AG04450 (cell line): ENCODE measurements at regions not wholly inside any gene's neighbourhood (a gene's known extent, or its start where the extent isn't known, plus 50 kb on each side); places are given as distances from the start of the nearest gene placed in this dataset.
"Not testable (repeated sequence)": the region's sequence is repeated elsewhere in the genome, so short reads cannot be mapped to it uniquely, and the experiment has no call there.

Source experiments
- CTCF ChIA-PET: fragments of 300-600, 350-600 bp; formaldehyde crosslinking; extraction: SDS; loops from one replicate; lab custom pipeline; 2022; ENCODE audit warnings: antibody characterized with exemption, inconsistent platforms; lab: Charles Lee
- POLR2A ChIA-PET: fragments of 350-600 bp; formaldehyde crosslinking; extraction: SDS; loops from one replicate; lab custom pipeline; 2021; ENCODE audit warnings: antibody characterized with exemption, inconsistent platforms; lab: Yijun Ruan, JAX
- DNase-seq: peaks from one replicate; pipeline ENCODE4 v3.0.0-alpha.2; 2011; ENCODE audit warnings: low read depth, low spot score
- H3K27ac ChIP-seq: one replicate; pipeline ENCODE4 v1.5.1; 2012; ENCODE audit warnings: low read depth, low read length, control low read depth
- H3K27me3 ChIP-seq: one replicate; pipeline ENCODE4 v1.6.0; 2012; ENCODE audit warnings: low read length; ENCODE audit not compliant: control insufficient read depth, insufficient read depth
- H3K4me3 ChIP-seq: 2 replicates; pipeline ENCODE4 v1.5.1; 2011; ENCODE audit warnings: mild to moderate bottlenecking, low read depth, low read length, control low read depth
- H3K9me3 ChIP-seq: 2 replicates; pipeline ENCODE4 v1.5.1; 2012; ENCODE audit warnings: low read length; ENCODE audit not compliant: control insufficient read depth, insufficient read depth
- CTCF ChIP-seq: IDR thresholded peaks from 2 replicates; pipeline ENCODE4 v1.5.1; 2011; ENCODE audit warnings: low read depth, low read length, control low read depth, inconsistent platforms

- no peak for TF ChIP-seq CTCF
- Histone ChIP-seq H3K27ac (no peak overlapping the region), H3K27me3 (no peaks in the 10 kb centered on the region), H3K4me3 (no peak overlapping the region), H3K9me3 (no peaks in the 10 kb centered on the region)
- DNase-seq, result no peak
- CTCF ChIA-PET, result interaction anchor here (0.7 kb wide), 1 partner anchor 37 kb away, joined by 4 read pairs; no protein-coding TSS in a partner anchor
- POLR2A ChIA-PET, result no interaction called here
Measured at GRCh38 chr12:42021469-42021868, 123.2 kb downstream of the GXYLT1 start.

GRCh38 chr12:42020226-42020625 lies 124.4 kb downstream of the GXYLT1 start:
- no peak for TF ChIP-seq CTCF
- no peak overlapping the region for H3K27ac ChIP-seq
- DNase-seq, result no peak
- POLR2A ChIA-PET, result no interaction called here
- no peaks in the 10 kb centered on the region for H3K9me3 ChIP-seq
- H3K27me3 ChIP-seq, result no peaks in the 10 kb centered on the region
- H3K4me3 ChIP-seq, result no peak overlapping the region
- CTCF ChIA-PET, result interaction anchor here (0.6 to 0.8 kb wide), 3 partner anchors 549 to 756 kb away, joined by 3 read pairs; no protein-coding TSS in a partner anchor

GRCh38 chr12:42019746-42020145 lies 124.9 kb downstream of the GXYLT1 start:
- DNase-seq, result no peak
- POLR2A ChIA-PET, result no interaction called here
- no peak overlapping the region for H3K4me3 ChIP-seq
- CTCF ChIA-PET, result interaction anchor here (0.7 to 0.8 kb wide), 2 partner anchors 742 to 756 kb away, joined by 3 read pairs; no protein-coding TSS in a partner anchor
- no peak overlapping the region for H3K27ac ChIP-seq
- no peak for TF ChIP-seq CTCF
- H3K9me3 ChIP-seq, result no peaks in the 10 kb centered on the region
- no peaks in the 10 kb centered on the region for H3K27me3 ChIP-seq

GRCh38 chr12:42017051-42017450 lies 127.6 kb downstream of the GXYLT1 start:
- H3K27me3 ChIP-seq, result peaks cover 3% of the 10 kb centered on the region
- DNase-seq, result no peak
- ChIA-PET CTCF (interaction anchor here (0.6 kb wide), 1 partner anchor 87 kb away, joined by 3 read pairs; no protein-coding TSS in a partner anchor), POLR2A (no interaction called here)
- no peak for TF ChIP-seq CTCF
- H3K9me3 ChIP-seq, result no peaks in the 10 kb centered on the region
- H3K27ac ChIP-seq, result no peak overlapping the region
- no peak overlapping the region for H3K4me3 ChIP-seq

GRCh38 chr12:42015051-42015461 lies 129.6 kb downstream of the GXYLT1 start:
- TF ChIP-seq CTCF, result no peak
- H3K27me3 ChIP-seq, result peaks cover 3% of the 10 kb centered on the region
- ChIA-PET POLR2A (interaction anchor here (0.6 kb wide), 1 partner anchor 725 kb away, joined by 3 read pairs; no protein-coding TSS in a partner anchor), CTCF (interaction anchor here (5.8 kb wide), 1 partner anchor 9 kb away, joined by 54 read pairs; no protein-coding TSS in a partner anchor)
- H3K9me3 ChIP-seq, result no peaks in the 10 kb centered on the region
- no peak overlapping the region for H3K27ac ChIP-seq
- DNase-seq, result no peak
- H3K4me3 ChIP-seq, result no peak overlapping the region

GRCh38 chr12:42012501-42012900 lies 132.2 kb downstream of the GXYLT1 start:
- POLR2A ChIA-PET, H3K4me3 ChIP-seq, H3K27me3 ChIP-seq, H3K9me3 ChIP-seq, H3K27ac ChIP-seq, DNase-seq: not testable (repeated sequence)
- CTCF ChIA-PET, result interaction anchor here (5.8 kb wide), 1 partner anchor 12 kb away, joined by 54 read pairs; no protein-coding TSS in a partner anchor
